ENCODE measurements at regions not wholly inside any gene's neighbourhood (a gene's known extent, or its start where the extent isn't known, plus 50 kb on each side); places are given as distances from the start of the nearest gene placed in this dataset.

DNA sequence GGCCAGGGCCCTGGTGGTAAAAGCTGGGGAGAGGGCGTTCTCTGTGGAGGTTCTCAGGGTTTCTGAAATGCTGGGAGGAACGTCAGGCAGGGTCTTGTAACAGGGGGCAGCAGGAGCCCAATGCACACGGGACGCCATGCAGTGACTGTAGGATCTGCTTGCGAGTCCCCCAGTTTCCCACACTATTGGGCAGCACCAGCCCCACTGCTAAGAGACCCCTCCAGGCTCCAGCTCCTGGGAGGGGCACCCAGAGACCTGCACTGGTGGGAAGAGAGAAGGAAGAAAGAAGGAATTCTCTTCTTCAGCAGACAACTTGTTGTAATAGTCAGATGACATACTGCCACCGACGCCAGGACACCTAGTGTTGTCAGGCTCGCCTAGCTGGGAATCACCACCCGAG, 55.2 kb upstream of the RNF7 start:
- Histone ChIP-seq H3K9me3 (ENCODE audit: control insufficient read depth, insufficient read depth, low read length) (no peaks in the 10 kb centered on the region), H3K4me3 (ENCODE audit: low read depth, low read length) (no peak overlapping the region), H3K27me3 (ENCODE audit: control insufficient read depth, insufficient read depth, low read length) (no peaks in the 10 kb centered on the region), H3K27ac (ENCODE audit: low read depth, low read length) (no peak overlapping the region)
- POLR2A ChIA-PET, result no interaction called here
- no peak for DNase-seq (ENCODE audit: low read depth, low spot score)
- CTCF ChIA-PET, result interaction anchor here (1.7 kb wide), 1 partner anchor 38 kb away, joined by 3 read pairs; no protein-coding TSS in a partner anchor
- no peak for TF ChIP-seq CTCF (IDR thresholded peaks at IDR 0.05; ENCODE audit: low read depth, low read length)

GRCh38 chr3:141684758-141685157, 53.3 kb upstream of the RNF7 start:
- no peak overlapping the region for H3K4me3 ChIP-seq (ENCODE audit: low read depth, low read length)
- ChIA-PET POLR2A (no interaction called here), CTCF (no interaction called here)
- H3K27me3 ChIP-seq (ENCODE audit: control insufficient read depth, insufficient read depth, low read length), result no peaks in the 10 kb centered on the region
- no peak for DNase-seq (ENCODE audit: low read depth, low spot score)
- TF ChIP-seq CTCF (IDR thresholded peaks at IDR 0.05; ENCODE audit: low read depth, low read length), result no peak
- H3K9me3 ChIP-seq (ENCODE audit: control insufficient read depth, insufficient read depth, low read length), result no peaks in the 10 kb centered on the region
- no peak overlapping the region for H3K27ac ChIP-seq (ENCODE audit: low read depth, low read length)

- no peaks in the 10 kb centered on the region for H3K9me3 ChIP-seq (ENCODE audit: control insufficient read depth, insufficient read depth, low read length)
- H3K27me3 ChIP-seq (ENCODE audit: control insufficient read depth, insufficient read depth, low read length), result no peaks in the 10 kb centered on the region
- no peak for DNase-seq (ENCODE audit: low read depth, low spot score)
- peak overlapping the region; percentile 54 for H3K4me3 ChIP-seq (ENCODE audit: low read depth, low read length)
- H3K27ac ChIP-seq (ENCODE audit: low read depth, low read length), result peak overlapping the region; percentile 61
- CTCF ChIA-PET, result interaction anchor here (1.0 kb wide), 1 partner anchor 226 kb away, joined by 4 read pairs; no protein-coding TSS in a partner anchor
- no peak for TF ChIP-seq CTCF (IDR thresholded peaks at IDR 0.05; ENCODE audit: low read depth, low read length)
- POLR2A ChIA-PET, result no interaction called here
These were observed 51.4 kb upstream of the RNF7 start for GRCh38 chr3:141686466-141687291.

Data from AG04450 (cell line).